NT2/D1 (cell line): ENCODE measurements at regions not wholly inside any gene's neighbourhood (a gene's known extent, or its start where the extent isn't known, plus 50 kb on each side); places are given as distances from the start of the nearest gene placed in this dataset.

Experiments
- SUZ12 ChIP-seq: IDR thresholded peaks from 2 replicates; pipeline ENCODE4 v1.6.1; 2011; ENCODE audit not compliant: insufficient read length, insufficient read depth; ENCODE audit errors: extremely low read depth
- YY1 ChIP-seq: IDR thresholded peaks from 2 replicates; pipeline ENCODE4 v1.6.1; 2011; ENCODE audit not compliant: insufficient read length, insufficient read depth
- ZNF274 ChIP-seq: IDR thresholded peaks from 2 replicates; pipeline ENCODE4 v1.6.1; 2011; ENCODE audit warnings: mild to moderate bottlenecking, low read depth, low read length

DNA sequence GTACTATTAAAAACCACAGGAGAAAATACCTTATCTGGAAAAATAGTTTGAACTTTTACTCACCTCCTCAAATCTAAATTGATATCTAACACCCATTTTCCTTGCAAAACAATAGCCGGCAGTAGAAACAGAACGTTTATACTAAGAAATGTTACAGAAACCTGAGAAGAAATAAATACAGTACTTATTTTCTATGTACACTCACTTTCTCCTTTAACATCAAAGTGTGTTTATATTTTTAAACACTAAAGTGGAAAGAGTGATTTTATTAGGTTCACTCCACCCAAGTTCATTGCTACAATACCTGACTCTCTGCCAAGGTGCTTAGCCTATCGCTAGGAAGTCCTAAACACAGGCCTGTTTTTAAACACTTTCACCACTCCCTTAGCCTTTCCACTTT, 87.8 kb upstream of the TJP1 start:
- TF ChIP-seq YY1 (no peak), ZNF274 (no peak), SUZ12 (no peak)
